LHCN-M2 (cell line): ENCODE measurements at regions not wholly inside any gene's neighbourhood (a gene's known extent, or its start where the extent isn't known, plus 50 kb on each side); places are given as distances from the start of the nearest gene placed in this dataset.
"Not testable (repeated sequence)": the region's sequence is repeated elsewhere in the genome, so short reads cannot be mapped to it uniquely, and the experiment has no call there.

ENCODE experiments used
- DNase-seq: peaks from one replicate; pipeline ENCODE4 v3.0.0-alpha.2; 2012; ENCODE audit warnings: low read depth

DNA sequence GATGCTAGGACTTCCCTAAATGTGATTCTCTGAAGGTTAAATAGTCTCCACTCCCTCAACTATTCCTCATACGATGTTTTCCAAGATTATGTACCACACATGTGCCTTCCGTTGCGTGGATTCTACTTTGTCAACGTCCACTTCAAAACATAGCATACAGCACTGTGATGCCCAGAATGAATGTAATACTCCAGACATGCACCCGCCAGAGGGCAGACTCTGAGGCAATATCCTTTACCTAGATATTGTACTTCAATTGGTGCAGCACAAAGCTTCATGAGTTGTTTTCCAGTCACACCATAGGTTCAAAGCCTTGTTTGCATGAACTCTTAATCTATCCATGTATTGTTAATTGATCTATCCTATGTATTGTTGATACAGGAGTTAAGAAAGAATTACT lies 201.0 kb upstream of the NABP1 start:
- DNase-seq: no peak

- no peak for DNase-seq
These were observed 198.9 kb upstream of the NABP1 start for GRCh38 chr2:191478799-191479679.

DNA sequence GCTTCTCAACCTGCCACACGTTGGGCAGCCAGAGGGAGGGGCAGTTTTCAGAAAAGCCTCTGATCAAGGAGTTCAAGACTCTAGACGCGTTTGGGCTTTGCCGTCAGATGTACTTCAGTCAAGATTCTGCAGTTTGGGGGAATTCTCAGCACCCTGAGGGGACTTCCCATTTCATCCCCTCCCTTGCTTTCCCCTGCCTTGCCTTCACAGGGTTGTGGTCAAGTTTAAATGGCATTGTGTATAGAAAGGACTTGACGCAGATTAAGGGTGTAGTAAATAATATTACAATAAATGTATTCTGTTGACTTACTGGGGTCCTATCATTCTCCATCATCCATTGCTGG lies 198.3 kb upstream of the NABP1 start:
- DNase-seq: no peak

DNA sequence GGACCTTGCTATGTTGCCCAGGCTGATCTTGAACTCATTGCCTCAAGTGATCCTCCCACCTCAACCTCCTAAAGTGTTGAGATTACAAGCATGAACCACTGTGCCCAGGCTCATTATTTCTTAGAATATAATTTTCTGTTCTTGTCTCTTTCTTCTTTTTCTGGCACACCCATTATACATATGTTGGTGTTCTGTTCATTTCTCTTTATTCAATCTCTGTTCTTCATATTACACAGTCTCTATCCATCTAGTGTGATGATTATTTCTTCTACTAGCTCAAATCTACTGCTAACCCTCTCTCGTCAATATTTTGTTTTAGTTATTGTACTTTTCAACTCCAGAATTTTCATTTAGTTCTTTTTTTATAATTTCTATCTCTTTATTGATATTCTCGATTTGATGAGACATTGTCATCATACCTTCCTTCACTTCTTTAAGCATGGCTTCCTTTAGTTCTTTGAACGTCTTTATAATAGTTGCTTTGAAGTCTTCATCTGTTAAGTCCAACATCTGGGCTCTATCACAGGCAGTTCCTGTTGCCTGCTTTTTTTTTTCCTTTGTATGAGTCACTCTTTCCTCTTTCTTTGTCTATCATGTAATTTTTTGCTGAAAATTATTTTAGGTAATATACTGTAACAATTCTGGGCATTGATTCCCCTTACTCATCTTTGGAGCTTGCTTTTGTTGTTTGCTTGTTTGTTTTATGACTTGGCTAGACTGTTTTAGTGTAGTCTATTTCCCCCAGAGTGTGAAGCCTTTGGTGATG lies 196.4 kb upstream of the NABP1 start:
- DNase-seq: no peak

- no peak for DNase-seq
These were observed 194.8 kb upstream of the NABP1 start for GRCh38 chr2:191483117-191483516.

- peak; percentile 97 for DNase-seq
These were observed 191.2 kb upstream of the NABP1 start for GRCh38 chr2:191486584-191487320.

- no peak for DNase-seq
These were observed 189.8 kb upstream of the NABP1 start for GRCh38 chr2:191488135-191488534.

DNA sequence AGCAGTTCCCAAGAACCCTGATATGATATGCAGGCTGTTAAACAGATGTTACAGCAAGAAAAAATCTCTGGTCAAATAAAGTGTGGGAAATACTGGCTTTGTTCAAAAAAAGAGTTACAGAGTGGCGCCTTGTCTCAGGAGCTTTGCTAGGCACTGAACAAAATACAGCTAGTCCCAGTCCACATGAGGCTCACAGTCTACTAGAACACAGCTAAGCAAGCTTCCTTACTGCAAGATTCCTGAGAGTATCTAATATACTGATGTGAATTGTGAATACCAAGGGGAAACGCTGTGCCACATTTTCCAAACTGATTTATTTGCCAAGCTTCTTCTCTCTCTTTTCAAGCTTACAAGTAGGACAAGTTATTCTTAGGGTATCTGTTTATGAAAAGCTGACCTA lies 188.8 kb upstream of the NABP1 start:
- no peak for DNase-seq

GRCh38 chr2:191496838-191497237 lies 181.1 kb upstream of the NABP1 start:
- no peak for DNase-seq

DNA sequence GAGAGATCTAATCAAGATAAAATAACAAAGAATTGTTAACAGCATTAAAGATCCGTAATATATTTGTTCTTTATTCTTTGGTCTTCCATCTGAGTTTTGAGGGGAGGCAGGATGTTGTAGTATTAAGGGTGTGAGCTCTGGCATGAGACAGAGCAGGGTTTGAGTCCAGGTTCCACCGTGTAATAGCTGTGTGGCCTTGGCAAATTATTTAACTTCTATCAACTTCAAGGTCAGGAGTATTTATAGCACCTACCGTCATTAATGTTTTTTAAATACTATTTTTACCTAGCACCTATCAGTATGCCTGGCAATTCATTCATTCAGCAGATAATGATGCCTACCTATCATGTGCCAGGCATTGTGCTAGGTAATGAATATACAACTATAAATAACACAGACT lies 180.1 kb upstream of the NABP1 start:
- DNase-seq: no peak

DNA sequence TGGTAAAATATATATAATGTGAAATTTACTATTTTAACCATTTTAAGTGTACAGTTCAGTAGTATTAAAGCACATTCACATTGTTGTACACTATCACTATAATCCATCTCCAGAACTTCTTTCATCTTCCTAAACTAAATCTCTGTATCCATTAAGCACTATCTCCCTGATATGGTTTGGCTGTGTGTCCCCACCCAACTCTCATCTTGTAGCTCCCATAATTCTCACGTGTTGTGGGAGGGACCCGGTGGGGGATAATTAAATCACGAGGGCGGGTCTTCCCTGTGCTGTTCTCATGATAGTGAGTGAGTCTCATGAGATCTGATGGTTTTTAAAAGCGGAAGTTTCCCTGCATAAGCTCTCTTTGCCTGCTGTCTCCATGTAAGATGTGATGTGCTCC lies 178.9 kb upstream of the NABP1 start:
- DNase-seq: no peak

GRCh38 chr2:191499874-191500565 lies 177.9 kb upstream of the NABP1 start:
- DNase-seq: no peak

GRCh38 chr2:191500566-191500883 lies 177.4 kb upstream of the NABP1 start:
- DNase-seq: no peak

DNA sequence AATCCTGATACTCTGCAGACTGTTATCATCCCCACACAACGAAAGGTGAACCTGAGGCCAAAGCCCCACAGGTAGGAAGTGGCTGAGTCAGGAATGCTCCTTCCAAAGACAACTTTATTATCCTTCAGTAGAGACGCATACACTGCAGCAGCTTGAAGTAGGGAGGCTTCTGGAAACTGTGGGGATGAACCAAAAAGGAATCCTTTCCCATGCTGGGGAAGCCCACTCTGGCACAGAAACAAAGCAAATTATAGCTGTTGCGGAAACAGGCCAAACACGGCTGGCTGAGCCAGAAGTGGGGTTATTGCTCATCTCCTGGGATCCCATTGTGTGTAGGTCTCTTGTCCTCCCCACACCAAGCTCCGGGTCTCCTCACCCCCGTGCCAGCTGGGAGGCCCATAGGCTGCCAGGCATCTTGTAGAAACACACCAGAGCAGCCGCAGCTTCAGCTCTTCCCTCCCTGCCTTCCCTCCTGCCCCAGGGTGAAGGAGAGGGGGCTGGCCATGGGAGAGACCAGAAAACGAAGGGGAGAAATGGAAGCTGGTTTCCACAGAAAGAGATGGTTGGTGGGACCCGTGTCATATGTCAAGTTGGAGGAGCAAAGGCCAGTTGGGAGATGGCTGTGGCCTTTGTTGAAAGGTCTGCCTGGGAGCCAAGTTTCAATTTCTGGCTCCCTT lies 176.9 kb upstream of the NABP1 start:
- no peak for DNase-seq

DNA sequence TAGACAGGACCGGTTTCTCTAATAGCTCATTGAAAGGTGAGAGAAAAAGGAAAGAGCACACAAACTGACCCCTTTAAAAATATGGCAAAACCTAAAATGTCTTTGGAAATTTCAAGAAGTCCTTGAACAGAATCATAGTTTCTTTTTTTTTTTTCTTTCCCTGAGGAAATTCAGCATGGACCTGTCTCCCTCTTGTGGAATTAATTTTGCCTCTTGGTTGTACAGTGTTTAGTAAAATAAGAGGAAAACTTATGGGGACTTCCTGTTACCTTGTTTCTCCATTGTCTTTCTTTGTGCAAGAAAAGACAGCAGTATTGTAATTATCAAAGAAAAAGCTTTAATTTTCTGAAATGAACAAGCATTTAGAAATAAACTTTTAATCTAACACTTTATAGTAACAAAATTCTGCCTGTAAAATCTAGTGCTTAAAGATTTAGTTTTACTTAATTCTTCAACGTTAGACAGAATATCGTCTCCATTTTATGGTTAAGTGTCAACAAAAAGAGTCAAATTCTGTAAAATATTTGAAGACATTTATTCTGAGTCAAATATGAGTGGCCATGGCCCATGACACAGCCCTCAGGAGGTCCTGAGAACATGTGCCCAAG lies 176.3 kb upstream of the NABP1 start:
- peak; percentile 59 for DNase-seq

- DNase-seq: no peak
These were observed 171.4 kb upstream of the NABP1 start for GRCh38 chr2:191506515-191506914.

DNA sequence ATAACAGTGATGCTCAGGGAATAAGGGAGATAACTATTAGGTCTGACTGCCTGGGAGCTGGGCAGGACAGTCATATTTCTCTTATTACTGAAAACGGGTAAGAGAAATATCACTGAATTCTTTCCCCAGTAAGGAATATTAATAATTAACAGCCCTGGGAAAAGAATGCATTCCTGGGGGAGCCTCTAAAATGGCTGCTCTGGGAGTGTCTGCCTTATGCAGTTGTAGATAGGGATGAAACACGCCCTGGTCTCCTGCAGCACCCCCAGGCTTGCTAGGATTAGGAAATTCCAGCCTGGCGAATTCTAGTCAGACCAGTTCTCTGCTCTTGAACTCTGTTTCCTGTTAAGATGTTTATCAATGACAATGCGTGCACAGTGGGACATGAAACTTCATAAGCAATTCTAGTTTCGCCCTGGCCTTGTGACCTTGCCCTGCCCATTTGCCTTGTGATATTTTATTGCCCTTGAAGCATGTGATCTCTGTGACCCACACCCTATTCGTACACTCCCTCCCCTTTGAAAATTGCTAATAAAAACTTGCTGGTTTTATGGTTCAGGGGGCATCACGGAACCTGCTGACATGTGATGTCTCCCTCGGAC lies 170.6 kb upstream of the NABP1 start:
- not testable (repeated sequence) for DNase-seq

DNA sequence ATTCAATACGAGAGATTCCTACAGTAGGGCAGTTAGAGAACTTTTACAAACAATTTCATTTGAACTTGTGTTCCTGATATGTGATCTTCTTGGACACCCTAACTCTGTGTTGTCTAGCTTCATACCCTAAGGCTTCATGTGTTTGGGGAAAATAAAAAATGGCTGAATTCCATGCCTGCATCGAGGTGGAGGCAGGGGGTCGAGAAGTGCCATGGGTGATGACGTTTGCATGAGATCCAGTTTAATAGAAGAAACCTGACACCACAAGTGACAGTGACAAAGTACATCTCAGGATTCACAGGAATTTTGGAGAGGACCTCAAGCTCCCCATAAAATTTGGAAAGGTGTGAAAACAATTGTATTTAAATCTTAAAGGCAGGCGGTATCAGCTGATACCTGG lies 169.2 kb upstream of the NABP1 start:
- no peak for DNase-seq

GRCh38 chr2:191512216-191512835 lies 165.6 kb upstream of the NABP1 start:
- no peak for DNase-seq

- DNase-seq: no peak
These were observed 165.1 kb upstream of the NABP1 start for GRCh38 chr2:191512874-191513273.
